Upper lobe of left lung (tissue), 4 donors: ENCODE measurements at regions not wholly inside any gene's neighbourhood (a gene's known extent, or its start where the extent isn't known, plus 50 kb on each side); places are given as distances from the start of the nearest gene placed in this dataset.

Experiments used
- EP300 ChIP-seq, 4 donors: sonication (generic); formaldehyde crosslinking; IDR thresholded peaks; one replicate each; pipeline ENCODE4 v1.5.1; 2017; ENCODE audit warnings: antibody characterized with exemption in 4 of 4, control low read depth in 2 of 4
- POLR2A ChIP-seq, 4 donors: fragments of 450-650 bp; IDR thresholded peaks; one replicate each; pipeline ENCODE4 v1.5.1; 2016 to 2017; ENCODE audit warnings: antibody characterized with exemption in 4 of 4, mild to moderate bottlenecking in 2 of 4
- POLR2AphosphoS5 ChIP-seq, 2 donors: sonication (generic); formaldehyde crosslinking; IDR thresholded peaks; one replicate each; pipeline ENCODE4 v1.5.1; 2017; ENCODE audit warnings: antibody characterized with exemption in 2 of 2
- TF ChIP-seq, protein P1 (sequence below), 6 experiments: fragments of 450-650 bp in 4 of 6; fragments of 200-600 bp in 2 of 6; sonication (generic) in 2 of 6; IDR thresholded peaks; one replicate each; pipeline ENCODE4 v1.5.1; 2016 to 2019; ENCODE audit warnings: antibody characterized with exemption in 6 of 6

DNA sequence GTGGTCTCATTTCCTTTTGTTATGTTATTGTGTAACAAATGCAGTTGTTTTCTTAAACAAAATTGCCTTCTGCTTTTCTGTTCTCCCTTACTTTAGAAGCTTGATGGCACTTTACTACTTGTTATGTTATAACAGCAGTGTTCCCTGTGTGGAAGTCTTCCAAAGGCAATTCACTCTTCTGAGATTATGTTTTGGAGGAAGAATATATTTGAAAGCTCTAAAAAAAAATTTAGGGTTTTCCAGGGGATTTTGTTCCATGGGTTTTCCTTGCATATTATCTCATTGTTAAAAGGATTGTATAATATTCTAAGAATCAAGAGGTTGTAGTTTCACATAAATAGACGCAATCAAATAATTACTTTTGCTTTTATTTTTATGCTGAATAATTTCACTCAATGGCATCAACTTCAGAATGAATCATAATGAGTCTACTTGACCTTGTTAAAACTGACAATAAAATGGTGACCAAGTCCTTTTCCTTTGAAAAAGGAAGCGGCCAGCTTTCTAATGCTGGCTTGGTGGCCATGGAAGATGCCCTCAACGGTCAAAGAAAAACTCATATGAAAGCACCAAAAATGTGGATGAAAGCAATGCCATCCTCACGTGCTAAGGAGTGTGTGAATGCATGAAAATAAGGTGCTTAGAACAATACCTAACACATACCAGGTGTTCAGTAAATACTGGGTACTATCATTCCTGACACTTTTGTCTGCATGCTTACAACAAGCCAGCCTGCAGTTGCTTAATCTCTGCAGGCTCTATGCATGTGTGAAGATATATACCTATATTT lies 92.4 kb upstream of the KLF6 start:
- TF ChIP-seq, protein P1, sequence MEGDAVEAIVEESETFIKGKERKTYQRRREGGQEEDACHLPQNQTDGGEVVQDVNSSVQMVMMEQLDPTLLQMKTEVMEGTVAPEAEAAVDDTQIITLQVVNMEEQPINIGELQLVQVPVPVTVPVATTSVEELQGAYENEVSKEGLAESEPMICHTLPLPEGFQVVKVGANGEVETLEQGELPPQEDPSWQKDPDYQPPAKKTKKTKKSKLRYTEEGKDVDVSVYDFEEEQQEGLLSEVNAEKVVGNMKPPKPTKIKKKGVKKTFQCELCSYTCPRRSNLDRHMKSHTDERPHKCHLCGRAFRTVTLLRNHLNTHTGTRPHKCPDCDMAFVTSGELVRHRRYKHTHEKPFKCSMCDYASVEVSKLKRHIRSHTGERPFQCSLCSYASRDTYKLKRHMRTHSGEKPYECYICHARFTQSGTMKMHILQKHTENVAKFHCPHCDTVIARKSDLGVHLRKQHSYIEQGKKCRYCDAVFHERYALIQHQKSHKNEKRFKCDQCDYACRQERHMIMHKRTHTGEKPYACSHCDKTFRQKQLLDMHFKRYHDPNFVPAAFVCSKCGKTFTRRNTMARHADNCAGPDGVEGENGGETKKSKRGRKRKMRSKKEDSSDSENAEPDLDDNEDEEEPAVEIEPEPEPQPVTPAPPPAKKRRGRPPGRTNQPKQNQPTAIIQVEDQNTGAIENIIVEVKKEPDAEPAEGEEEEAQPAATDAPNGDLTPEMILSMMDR (IDR thresholded peaks at IDR 0.05): no peak
- TF ChIP-seq POLR2A (IDR thresholded peaks at IDR 0.05): no peak
- no peak for TF ChIP-seq POLR2AphosphoS5 (IDR thresholded peaks at IDR 0.05)
- TF ChIP-seq EP300 (IDR thresholded peaks at IDR 0.05): no peak
